OCI-LY3 (cell line): ENCODE measurements at regions not wholly inside any gene's neighbourhood (a gene's known extent, or its start where the extent isn't known, plus 50 kb on each side); places are given as distances from the start of the nearest gene placed in this dataset.

Experiments
- H2AFZ ChIP-seq: fragments of 200-600, 300-600 bp; shearing (Covaris generic); 2 replicates; pipeline ENCODE4 v1.6.0; 2014; ENCODE audit warnings: antibody characterized with exemption, low read depth, low read length
- H3K27ac ChIP-seq: fragments of 200-600, 300-600 bp; sonication (generic); 2 replicates; pipeline ENCODE4 v1.5.1; 2014; ENCODE audit warnings: mild to moderate bottlenecking, low read length, moderate library complexity, mixed read lengths
- H3K27me3 ChIP-seq: fragments of 200-600, 300-600 bp; sonication (generic); 2 replicates; pipeline ENCODE4 v1.6.1; 2014; ENCODE audit warnings: low read depth, low read length, mixed read lengths
- H3K36me3 ChIP-seq: fragments of 200-600, 300-600 bp; sonication (generic); replicated peaks from 2 replicates; pipeline ENCODE3; 2014; ENCODE audit warnings: low read depth, low read length, mixed read lengths
- H3K4me1 ChIP-seq: fragments of 300-600, 200-600 bp; sonication (generic); 2 replicates; pipeline ENCODE4 v1.6.1; 2014; ENCODE audit warnings: low read length, mixed read lengths
- H3K4me2 ChIP-seq: fragments of 200-600, 300-600 bp; sonication (generic); 2 replicates; pipeline ENCODE4 v1.6.1; 2014; ENCODE audit warnings: low read length, mixed read lengths
- H3K4me3 ChIP-seq: fragments of 300-600, 200-600 bp; sonication (generic); 2 replicates; pipeline ENCODE4 v1.5.1; 2014; ENCODE audit warnings: antibody characterized with exemption, mild to moderate bottlenecking, low read length, moderate library complexity
- H3K79me2 ChIP-seq: fragments of 300-600, 200-600 bp; shearing (Covaris generic); 2 replicates; pipeline ENCODE4 v1.6.1; 2014; ENCODE audit warnings: mild to moderate bottlenecking, low read length, mixed read lengths
- H3K9ac ChIP-seq: fragments of 300-600, 200-600 bp; shearing (Covaris generic); 2 replicates; pipeline ENCODE4 v1.6.0; 2014; ENCODE audit warnings: mild to moderate bottlenecking, low read length, moderate library complexity
- H3K9me3 ChIP-seq: fragments of 200-600, 300-600 bp; shearing (Covaris generic); 2 replicates; pipeline ENCODE4 v1.6.1; 2014; ENCODE audit warnings: low read length, mixed read lengths; ENCODE audit not compliant: insufficient read depth
- H4K20me1 ChIP-seq: fragments of 200-600, 300-600 bp; sonication (generic); 2 replicates; pipeline ENCODE4 v1.6.1; 2016; ENCODE audit warnings: low read length, mixed read lengths; ENCODE audit not compliant: insufficient read depth
- CTCF ChIP-seq: fragments of 200-600, 300-600 bp; sonication (generic); IDR thresholded peaks from 2 replicates; pipeline ENCODE4 v1.5.1; 2014; ENCODE audit warnings: antibody characterized with exemption, low read length, low read depth
- EZH2phosphoT487 ChIP-seq: fragments of 200-600 bp; shearing (Covaris generic); IDR thresholded peaks from 2 replicates; pipeline ENCODE4 v1.6.1; 2018; ENCODE audit warnings: antibody characterized with exemption, mixed run types, low read depth

GRCh38 chr19:29107831-29108230, 105.1 kb downstream of the UQCRFS1 start:
- no peaks in the 10 kb centered on the region for H3K9me3 ChIP-seq
- H3K79me2 ChIP-seq: no peaks in the 10 kb centered on the region
- peaks cover 18% of the 10 kb centered on the region; the same call in 1 of the 2 replicates for H3K27me3 ChIP-seq
- TF ChIP-seq CTCF (no peak), EZH2phosphoT487 (no peak)
- no peak overlapping the region for H3K4me2 ChIP-seq
- no peak overlapping the region for H3K27ac ChIP-seq
- H3K4me3 ChIP-seq: no peak overlapping the region
- H3K4me1 ChIP-seq: no peaks in the 10 kb centered on the region
- no peak overlapping the region for H2AFZ ChIP-seq
- H3K36me3 ChIP-seq: no peaks in the 10 kb centered on the region
- H4K20me1 ChIP-seq: no peaks in the 10 kb centered on the region
- H3K9ac ChIP-seq: no peak overlapping the region

GRCh38 chr19:29106346-29106885, 106.5 kb downstream of the UQCRFS1 start:
- no peak overlapping the region for H2AFZ ChIP-seq
- H4K20me1 ChIP-seq: no peaks in the 10 kb centered on the region
- H3K9ac ChIP-seq: no peak overlapping the region
- no peaks in the 10 kb centered on the region for H3K36me3 ChIP-seq
- no peak overlapping the region for H3K4me2 ChIP-seq
- H3K4me1 ChIP-seq: no peaks in the 10 kb centered on the region
- H3K27me3 ChIP-seq: peaks cover 10% of the 10 kb centered on the region; the same call in 1 of the 2 replicates
- TF ChIP-seq EZH2phosphoT487: no peak
- no peaks in the 10 kb centered on the region for H3K9me3 ChIP-seq
- H3K4me3 ChIP-seq: no peak overlapping the region
- no peak overlapping the region for H3K27ac ChIP-seq
- H3K79me2 ChIP-seq: no peaks in the 10 kb centered on the region

- Histone ChIP-seq H3K4me3 (no peak overlapping the region), H3K9ac (no peak overlapping the region), H3K4me1 (no peaks in the 10 kb centered on the region), H3K4me2 (no peak overlapping the region), H3K79me2 (no peaks in the 10 kb centered on the region), H3K36me3 (no peaks in the 10 kb centered on the region), H3K27me3 (peaks cover 10% of the 10 kb centered on the region; the same call in 1 of the 2 replicates), H3K27ac (no peak overlapping the region), H4K20me1 (no peaks in the 10 kb centered on the region), H2AFZ (no peak overlapping the region), H3K9me3 (no peaks in the 10 kb centered on the region)
- TF ChIP-seq CTCF (no peak), EZH2phosphoT487 (no peak)
Observed at GRCh38 chr19:29105629-29106292, 107.2 kb downstream of the UQCRFS1 start.

GRCh38 chr19:29104605-29105241, 108.2 kb downstream of the UQCRFS1 start:
- H3K4me2 ChIP-seq: no peak overlapping the region
- H3K9ac ChIP-seq: no peak overlapping the region
- H3K79me2 ChIP-seq: no peaks in the 10 kb centered on the region
- peaks cover 10% of the 10 kb centered on the region; the same call in 1 of the 2 replicates for H3K27me3 ChIP-seq
- H3K36me3 ChIP-seq: no peaks in the 10 kb centered on the region
- no peaks in the 10 kb centered on the region for H3K9me3 ChIP-seq
- H3K4me1 ChIP-seq: no peaks in the 10 kb centered on the region
- TF ChIP-seq CTCF (no peak), EZH2phosphoT487 (no peak)
- H4K20me1 ChIP-seq: no peaks in the 10 kb centered on the region
- no peak overlapping the region for H2AFZ ChIP-seq
- no peak overlapping the region for H3K27ac ChIP-seq
- no peak overlapping the region for H3K4me3 ChIP-seq
